Activated T-helper 2 cell treated with anti-CD3 and anti-CD28 coated beads, Interferon-gamma antibody, Interleukin-2, Interleukin-4, amounts not matched to agents 10 μg/mL and 5 μg/mL and 100 μg/mL, durations not matched to agents 14 hours and 24 hours and 36 hours (primary cell): ENCODE measurements at regions not wholly inside any gene's neighbourhood (a gene's known extent, or its start where the extent isn't known, plus 50 kb on each side); places are given as distances from the start of the nearest gene placed in this dataset.

Source experiments
- DNase-seq: peaks from one replicate; pipeline ENCODE4 v3.0.0; 2021; ENCODE audit warnings: low spot score
- H3K27ac Mint-ChIP-seq: one replicate; pipeline ENCODE4 v1.8.0; 2021; ENCODE audit warnings: mixed read lengths
- H3K27me3 Mint-ChIP-seq: one replicate; pipeline ENCODE4 v1.8.0; 2021; ENCODE audit warnings: low read depth, mixed read lengths
- H3K36me3 Mint-ChIP-seq: one replicate; pipeline ENCODE4 v1.8.0; 2021; ENCODE audit warnings: low read depth, mixed read lengths
- H3K4me1 Mint-ChIP-seq: one replicate; pipeline ENCODE4 v1.8.0; 2021; ENCODE audit warnings: low read depth, mixed read lengths
- H3K4me3 Mint-ChIP-seq: one replicate; pipeline ENCODE4 v1.8.0; 2021; ENCODE audit warnings: low read depth, mild to moderate bottlenecking, moderate library complexity, mixed read lengths
- H3K9me3 Mint-ChIP-seq: one replicate; pipeline ENCODE4 v1.8.0; 2021; ENCODE audit warnings: mixed read lengths
- intact Hi-C: fragments of 100-400 bp; cut with micrococcal nuclease; formaldehyde crosslinking; loops from one replicate; pipeline ENCODE4 v1.15.1; 2023

- Mint-ChIP-seq H3K27me3 (no peaks in the 10 kb centered on the region), H3K27ac (no peak overlapping the region), H3K4me3 (no peak overlapping the region), H3K4me1 (no peaks in the 10 kb centered on the region), H3K9me3 (no peaks in the 10 kb centered on the region), H3K36me3 (no peaks in the 10 kb centered on the region)
- DNase-seq = no peak
- intact Hi-C loops = no loop called here
Observed at GRCh38 chr9:71383308-71383940, 262.0 kb upstream of the TRPM3 start.

- intact Hi-C loops = no loop called here
- H3K4me1 Mint-ChIP-seq = no peaks in the 10 kb centered on the region
- no peaks in the 10 kb centered on the region for H3K36me3 Mint-ChIP-seq
- no peaks in the 10 kb centered on the region for H3K9me3 Mint-ChIP-seq
- H3K27ac Mint-ChIP-seq = no peak overlapping the region
- DNase-seq = no peak
- no peak overlapping the region for H3K4me3 Mint-ChIP-seq
- H3K27me3 Mint-ChIP-seq = no peaks in the 10 kb centered on the region
Observed at GRCh38 chr9:71368157-71368556, 246.7 kb upstream of the TRPM3 start.

- intact Hi-C loops = no loop called here
- H3K36me3 Mint-ChIP-seq = no peaks in the 10 kb centered on the region
Observed at GRCh38 chr9:71364186-71364955, 242.9 kb upstream of the TRPM3 start.

GRCh38 chr9:71363286-71363961, 242.0 kb upstream of the TRPM3 start:
- Mint-ChIP-seq H3K27ac (no peak overlapping the region), H3K9me3 (no peaks in the 10 kb centered on the region), H3K4me1 (no peaks in the 10 kb centered on the region), H3K36me3 (no peaks in the 10 kb centered on the region), H3K4me3 (no peak overlapping the region), H3K27me3 (no peaks in the 10 kb centered on the region)
- no peak for DNase-seq
- intact Hi-C loops = no loop called here

More at GRCh38 chr9:71364186-71364955, 242.9 kb upstream of the TRPM3 start:
- Mint-ChIP-seq H3K9me3 (no peaks in the 10 kb centered on the region), H3K4me3 (no peak overlapping the region), H3K27me3 (no peaks in the 10 kb centered on the region), H3K27ac (no peak overlapping the region), H3K4me1 (no peaks in the 10 kb centered on the region)
- DNase-seq = no peak

- no peaks in the 10 kb centered on the region for H3K9me3 Mint-ChIP-seq
- H3K36me3 Mint-ChIP-seq = no peaks in the 10 kb centered on the region
- H3K4me1 Mint-ChIP-seq = no peaks in the 10 kb centered on the region
- H3K4me3 Mint-ChIP-seq = no peak overlapping the region
- no peak overlapping the region for H3K27ac Mint-ChIP-seq
- DNase-seq = no peak
- intact Hi-C loops = no loop called here
- no peaks in the 10 kb centered on the region for H3K27me3 Mint-ChIP-seq
Observed at GRCh38 chr9:71361357-71361756, 239.9 kb upstream of the TRPM3 start.

GRCh38 chr9:71357346-71357745, 235.9 kb upstream of the TRPM3 start:
- no peak for DNase-seq
- Mint-ChIP-seq H3K27me3 (no peaks in the 10 kb centered on the region), H3K4me3 (no peak overlapping the region), H3K36me3 (no peaks in the 10 kb centered on the region), H3K27ac (no peak overlapping the region), H3K9me3 (no peaks in the 10 kb centered on the region), H3K4me1 (no peaks in the 10 kb centered on the region)
- intact Hi-C loops = no loop called here

GRCh38 chr9:71355884-71356283, 234.5 kb upstream of the TRPM3 start:
- Mint-ChIP-seq H3K4me3 (no peak overlapping the region), H3K27me3 (no peaks in the 10 kb centered on the region), H3K4me1 (no peaks in the 10 kb centered on the region), H3K27ac (no peak overlapping the region), H3K36me3 (no peaks in the 10 kb centered on the region), H3K9me3 (no peaks in the 10 kb centered on the region)
- DNase-seq = no peak
- intact Hi-C loops = no loop called here

- intact Hi-C loops = no loop called here
- no peak overlapping the region for H3K4me3 Mint-ChIP-seq
- H3K4me1 Mint-ChIP-seq = no peaks in the 10 kb centered on the region
- no peak overlapping the region for H3K27ac Mint-ChIP-seq
- H3K36me3 Mint-ChIP-seq = no peaks in the 10 kb centered on the region
- no peaks in the 10 kb centered on the region for H3K27me3 Mint-ChIP-seq
- H3K9me3 Mint-ChIP-seq = no peaks in the 10 kb centered on the region
- no peak for DNase-seq
Observed at GRCh38 chr9:71353720-71354119, 232.3 kb upstream of the TRPM3 start.

- no peaks in the 10 kb centered on the region for H3K9me3 Mint-ChIP-seq
- H3K27ac Mint-ChIP-seq = no peak overlapping the region
- no peak for DNase-seq
- H3K27me3 Mint-ChIP-seq = no peaks in the 10 kb centered on the region
- H3K4me3 Mint-ChIP-seq = no peak overlapping the region
- no peaks in the 10 kb centered on the region for H3K36me3 Mint-ChIP-seq
- intact Hi-C loops = no loop called here
- no peaks in the 10 kb centered on the region for H3K4me1 Mint-ChIP-seq
Observed at GRCh38 chr9:71352837-71353236, 231.4 kb upstream of the TRPM3 start.

GRCh38 chr9:71349218-71349617, 227.8 kb upstream of the TRPM3 start:
- DNase-seq = no peak
- intact Hi-C loops = no loop called here
- H3K36me3 Mint-ChIP-seq = no peaks in the 10 kb centered on the region
- no peaks in the 10 kb centered on the region for H3K9me3 Mint-ChIP-seq
- no peak overlapping the region for H3K4me3 Mint-ChIP-seq
- H3K27ac Mint-ChIP-seq = no peak overlapping the region
- no peaks in the 10 kb centered on the region for H3K27me3 Mint-ChIP-seq
- H3K4me1 Mint-ChIP-seq = no peaks in the 10 kb centered on the region

- H3K36me3 Mint-ChIP-seq = no peaks in the 10 kb centered on the region
- H3K4me1 Mint-ChIP-seq = no peaks in the 10 kb centered on the region
- H3K27ac Mint-ChIP-seq = no peak overlapping the region
- DNase-seq = no peak
- intact Hi-C loops = no loop called here
- no peaks in the 10 kb centered on the region for H3K27me3 Mint-ChIP-seq
- no peak overlapping the region for H3K4me3 Mint-ChIP-seq
- peaks cover 6% of the 10 kb centered on the region for H3K9me3 Mint-ChIP-seq
Observed at GRCh38 chr9:71333321-71333720, 211.9 kb upstream of the TRPM3 start.

GRCh38 chr9:71331603-71332002, 210.2 kb upstream of the TRPM3 start:
- intact Hi-C loops = no loop called here
- no peaks in the 10 kb centered on the region for H3K9me3 Mint-ChIP-seq
- H3K27ac Mint-ChIP-seq = no peak overlapping the region
- H3K4me3 Mint-ChIP-seq = no peak overlapping the region
- H3K4me1 Mint-ChIP-seq = no peaks in the 10 kb centered on the region
- no peaks in the 10 kb centered on the region for H3K27me3 Mint-ChIP-seq
- no peaks in the 10 kb centered on the region for H3K36me3 Mint-ChIP-seq
- DNase-seq = no peak

- no peaks in the 10 kb centered on the region for H3K36me3 Mint-ChIP-seq
- intact Hi-C loops = no loop called here
- no peak overlapping the region for H3K27ac Mint-ChIP-seq
Observed at GRCh38 chr9:71329873-71330272, 208.5 kb upstream of the TRPM3 start.

More at GRCh38 chr9:71329873-71330272, 208.5 kb upstream of the TRPM3 start:
- Mint-ChIP-seq H3K4me3 (no peak overlapping the region), H3K9me3 (no peaks in the 10 kb centered on the region), H3K27me3 (no peaks in the 10 kb centered on the region), H3K4me1 (no peaks in the 10 kb centered on the region)
- no peak for DNase-seq
